ENCODE measurements at regions not wholly inside any gene's neighbourhood (a gene's known extent, or its start where the extent isn't known, plus 50 kb on each side); places are given as distances from the start of the nearest gene placed in this dataset.
"Not testable (repeated sequence)": the region's sequence is repeated elsewhere in the genome, so short reads cannot be mapped to it uniquely, and the experiment has no call there.

GRCh38 chr15:35937380-35937779 is 391.4 kb upstream of the DPH6 start:
- DNase-seq = no peak

GRCh38 chr15:35944945-35945585 is 399.1 kb upstream of the DPH6 start:
- no peak for DNase-seq

GRCh38 chr15:35953424-35953823 is 407.5 kb upstream of the DPH6 start:
- DNase-seq = no peak

- DNase-seq = no peak
These were observed 410.1 kb upstream of the DPH6 start for GRCh38 chr15:35956056-35956455.

GRCh38 chr15:35958021-35958420 is 412.1 kb upstream of the DPH6 start:
- no peak for DNase-seq

GRCh38 chr15:35958975-35959374 is 413.0 kb upstream of the DPH6 start:
- no peak for DNase-seq

- DNase-seq = no peak
These were observed 417.4 kb upstream of the DPH6 start for GRCh38 chr15:35963326-35963725.

- no peak for DNase-seq
These were observed 420.8 kb upstream of the DPH6 start for GRCh38 chr15:35966781-35967180.

- DNase-seq = not testable (repeated sequence)
These were observed 422.0 kb upstream of the DPH6 start for GRCh38 chr15:35967968-35968367.

GRCh38 chr15:35973029-35973428 is 427.1 kb upstream of the DPH6 start:
- DNase-seq = no peak

- DNase-seq = no peak
These were observed 428.1 kb upstream of the DPH6 start for GRCh38 chr15:35974052-35974451.

GRCh38 chr15:35975941-35976340 is 430.0 kb upstream of the DPH6 start:
- no peak for DNase-seq

GRCh38 chr15:35979608-35980007 is 433.6 kb upstream of the DPH6 start:
- no peak for DNase-seq

- DNase-seq = no peak
These were observed 434.8 kb upstream of the DPH6 start for GRCh38 chr15:35980719-35981118.

GRCh38 chr15:35986191-35986721 is 440.3 kb upstream of the DPH6 start:
- DNase-seq = no peak

- DNase-seq = no peak
These were observed 441.1 kb upstream of the DPH6 start for GRCh38 chr15:35987056-35987455.

GRCh38 chr15:35991386-35991785 is 445.4 kb upstream of the DPH6 start:
- DNase-seq = no peak

GRCh38 chr15:35992791-35993190 is 446.8 kb upstream of the DPH6 start:
- no peak for DNase-seq

GRCh38 chr15:35993196-35993595 is 447.2 kb upstream of the DPH6 start:
- DNase-seq = no peak

- no peak for DNase-seq
These were observed 448.9 kb upstream of the DPH6 start for GRCh38 chr15:35994876-35995275.

GRCh38 chr15:35998663-35999602 is 453.0 kb upstream of the DPH6 start:
- DNase-seq = no peak

GRCh38 chr15:36004891-36005490 is 459.0 kb upstream of the DPH6 start:
- DNase-seq = no peak

GRCh38 chr15:36005542-36005941 is 459.6 kb upstream of the DPH6 start:
- no peak for DNase-seq

GRCh38 chr15:36007699-36008098 is 461.7 kb upstream of the DPH6 start:
- no peak for DNase-seq

Measured in CD4-positive, alpha-beta T cell treated with Interleukin-17A for 1 hour (primary cell).